ENCODE measurements at regions not wholly inside any gene's neighbourhood (a gene's known extent, or its start where the extent isn't known, plus 50 kb on each side); places are given as distances from the start of the nearest gene placed in this dataset.
"Not testable (repeated sequence)": the region's sequence is repeated elsewhere in the genome, so short reads cannot be mapped to it uniquely, and the experiment has no call there.

- Mint-ChIP-seq H3K27ac (no peak overlapping the region), H3K4me1 (no peaks in the 10 kb centered on the region), H3K27me3 (no peaks in the 10 kb centered on the region), H3K4me3 (no peak overlapping the region), H3K36me3 (peaks cover 0 to 3% (median 0%) of the 10 kb centered on the region in 3 donors), H3K9me3 (peaks cover 0 to 25% (median 8%) of the 10 kb centered on the region in 9 donors)
- ATAC-seq (no peak), DNase-seq (no peak)
- POLR2A ChIA-PET = no interaction called here
These were observed 102.4 kb upstream of the CDH9 start for GRCh38 chr5:27140831-27141230.

- DNase-seq (no peak), ATAC-seq (no peak)
- Mint-ChIP-seq H3K27me3 (no peaks in the 10 kb centered on the region), H3K4me3 (no peak overlapping the region), H3K36me3 (no peaks in the 10 kb centered on the region), H3K27ac (no peak overlapping the region), H3K9me3 (peaks cover 3 to 15% (median 10%) of the 10 kb centered on the region in 9 donors), H3K4me1 (no peaks in the 10 kb centered on the region)
- POLR2A ChIA-PET = no interaction called here
These were observed 92.2 kb upstream of the CDH9 start for GRCh38 chr5:27130587-27130986.

DNA sequence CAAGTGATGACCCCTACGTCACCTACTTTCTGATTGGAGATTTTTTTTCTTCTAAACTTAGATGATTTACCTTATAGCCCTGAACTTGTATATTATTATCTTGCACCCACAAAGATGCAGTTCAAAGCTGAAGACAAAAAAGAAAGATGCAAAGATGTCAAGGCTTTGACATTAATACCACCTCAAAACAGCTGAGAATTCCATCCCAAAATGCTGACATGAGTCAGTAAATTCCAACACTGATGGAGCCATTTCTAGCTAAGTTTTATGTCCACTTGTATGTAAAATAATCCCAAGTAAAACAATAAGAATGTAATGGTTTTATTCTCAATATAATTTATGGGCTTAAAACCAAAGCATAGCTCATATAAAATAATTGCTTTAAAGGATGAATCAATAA is 91.5 kb upstream of the CDH9 start:
- H3K4me3 Mint-ChIP-seq = no peak overlapping the region
- ATAC-seq = no peak
- H3K4me1 Mint-ChIP-seq = no peaks in the 10 kb centered on the region
- POLR2A ChIA-PET = no interaction called here
- DNase-seq = no peak
- peaks cover 2 to 14% (median 5%) of the 10 kb centered on the region in 9 donors for H3K9me3 Mint-ChIP-seq
- no peak overlapping the region for H3K27ac Mint-ChIP-seq
- no peaks in the 10 kb centered on the region for H3K27me3 Mint-ChIP-seq
- no peaks in the 10 kb centered on the region for H3K36me3 Mint-ChIP-seq

GRCh38 chr5:27125856-27126255 is 87.5 kb upstream of the CDH9 start:
- Mint-ChIP-seq H3K27me3 (no peaks in the 10 kb centered on the region), H3K27ac (no peak overlapping the region), H3K4me3 (no peak overlapping the region), H3K36me3 (peaks cover 0 to 2% (median 0%) of the 10 kb centered on the region in 3 donors), H3K9me3 (peaks cover 0 to 11% (median 3%) of the 10 kb centered on the region in 9 donors), H3K4me1 (no peaks in the 10 kb centered on the region)
- ATAC-seq (no peak), DNase-seq (no peak)
- POLR2A ChIA-PET = no interaction called here

DNA sequence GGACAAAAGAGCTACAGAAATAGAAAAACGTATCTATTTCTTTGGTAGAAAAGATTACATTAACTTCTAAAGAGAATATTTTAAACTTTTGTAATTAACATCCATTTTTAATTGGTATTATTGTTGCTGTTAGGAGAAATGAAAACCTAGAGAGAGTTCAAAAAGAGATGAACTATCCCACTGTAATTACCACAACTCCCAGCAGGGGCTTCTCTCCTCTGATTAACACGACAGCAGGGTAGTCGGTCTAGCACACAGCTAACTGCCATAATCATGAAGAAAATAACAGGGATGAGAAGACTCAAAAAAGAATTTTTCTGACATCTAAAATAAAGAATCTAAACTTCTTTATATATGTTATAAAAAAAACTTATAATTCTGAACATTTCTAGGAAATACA is 86.2 kb upstream of the CDH9 start:
- DNase-seq = no peak
- POLR2A ChIA-PET = no interaction called here
- H3K4me3 Mint-ChIP-seq = no peak overlapping the region
- no peak overlapping the region for H3K27ac Mint-ChIP-seq
- no peaks in the 10 kb centered on the region for H3K27me3 Mint-ChIP-seq
- no peak for ATAC-seq
- H3K36me3 Mint-ChIP-seq = peaks cover 0 to 6% (median 0%) of the 10 kb centered on the region in 3 donors
- no peaks in the 10 kb centered on the region for H3K4me1 Mint-ChIP-seq
- H3K9me3 Mint-ChIP-seq = peaks cover 0 to 11% (median 7%) of the 10 kb centered on the region in 9 donors

GRCh38 chr5:27119736-27120321 is 81.4 kb upstream of the CDH9 start:
- POLR2A ChIA-PET, H3K27me3 Mint-ChIP-seq: not testable (repeated sequence)

DNA sequence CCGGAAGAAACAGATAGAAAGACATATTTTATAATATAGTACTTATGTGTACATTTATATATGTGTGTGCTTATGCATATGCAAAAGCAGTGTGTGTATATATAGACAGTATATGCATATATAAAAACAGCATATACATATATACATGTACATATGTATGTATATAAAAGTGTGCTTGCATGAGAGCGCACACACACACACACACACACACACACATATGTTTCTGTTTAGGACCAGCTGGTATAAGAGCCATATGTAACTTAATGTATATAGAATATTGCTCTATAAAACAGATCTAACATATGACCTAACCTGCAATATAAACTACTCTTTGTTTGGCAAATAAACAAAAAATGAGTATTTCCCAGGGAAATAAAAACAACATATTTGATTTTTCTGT is 65.1 kb upstream of the CDH9 start:
- Mint-ChIP-seq H3K27ac (no peak overlapping the region), H3K4me1 (no peaks in the 10 kb centered on the region), H3K36me3 (no peaks in the 10 kb centered on the region), H3K27me3 (no peaks in the 10 kb centered on the region), H3K9me3 (peaks cover 0 to 9% (median 0%) of the 10 kb centered on the region in 9 donors), H3K4me3 (no peak overlapping the region)
- no peak for DNase-seq
- ATAC-seq = no peak
- POLR2A ChIA-PET = no interaction called here

More at GRCh38 chr5:27119736-27120321, 81.4 kb upstream of the CDH9 start:
- DNase-seq, H3K27ac Mint-ChIP-seq, H3K4me1 Mint-ChIP-seq, H3K4me3 Mint-ChIP-seq, ATAC-seq: not testable (repeated sequence)
- Mint-ChIP-seq H3K9me3 (peaks cover 0 to 22% (median 13%) of the 10 kb centered on the region in 9 donors), H3K36me3 (peaks cover 0 to 15% (median 0%) of the 10 kb centered on the region in 3 donors)

DNA sequence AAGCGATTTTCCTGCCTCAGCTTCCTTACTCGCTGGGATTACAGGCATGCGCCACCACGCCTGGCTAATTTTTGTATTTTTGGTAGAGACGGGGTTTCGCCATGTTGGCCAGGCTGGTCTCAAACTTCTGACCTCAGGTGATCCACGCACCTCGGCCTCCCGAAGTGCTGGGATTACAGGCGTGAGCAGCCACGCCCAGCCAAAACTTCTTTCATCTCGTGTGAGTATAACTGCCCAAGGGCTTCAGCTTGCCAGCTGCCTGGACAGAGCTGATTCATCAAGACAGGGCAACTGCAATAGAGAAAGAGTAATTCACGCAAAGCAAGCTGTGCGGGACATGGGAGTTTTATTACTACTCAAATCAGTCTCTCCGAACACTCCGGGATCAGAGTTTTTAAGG is 57.4 kb upstream of the CDH9 start:
- H3K4me1 Mint-ChIP-seq, H3K4me3 Mint-ChIP-seq, ATAC-seq, H3K36me3 Mint-ChIP-seq, DNase-seq, POLR2A ChIA-PET, H3K9me3 Mint-ChIP-seq, H3K27me3 Mint-ChIP-seq, H3K27ac Mint-ChIP-seq: not testable (repeated sequence)

DNA sequence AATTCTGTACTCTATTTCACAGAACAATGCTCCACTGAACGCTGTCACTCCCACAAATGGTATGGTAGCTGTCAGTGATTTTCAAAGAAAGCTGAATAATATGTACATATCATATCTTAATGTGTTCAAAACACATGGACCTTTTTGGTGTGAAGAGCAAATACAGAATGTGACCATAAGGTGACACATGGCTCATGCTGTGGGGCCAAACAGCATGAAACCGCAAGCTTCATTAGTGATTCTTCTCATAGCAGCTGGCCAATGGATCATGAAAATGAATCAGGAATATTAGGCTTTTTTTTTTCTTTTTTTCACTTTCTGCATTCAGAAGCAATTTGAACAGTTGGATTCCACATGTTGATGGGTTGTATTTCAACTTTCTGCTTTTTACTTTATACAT is 54.9 kb upstream of the CDH9 start:
- H3K4me3 Mint-ChIP-seq = no peak overlapping the region
- no peaks in the 10 kb centered on the region for H3K4me1 Mint-ChIP-seq
- H3K27ac Mint-ChIP-seq = no peak overlapping the region
- peaks cover 0 to 8% (median 4%) of the 10 kb centered on the region in 9 donors for H3K9me3 Mint-ChIP-seq
- ATAC-seq (no peak), DNase-seq (no peak)
- POLR2A ChIA-PET = no interaction called here
- no peaks in the 10 kb centered on the region for H3K36me3 Mint-ChIP-seq
- no peaks in the 10 kb centered on the region for H3K27me3 Mint-ChIP-seq

- H3K27me3 Mint-ChIP-seq = no peaks in the 10 kb centered on the region
- H3K36me3 Mint-ChIP-seq = no peaks in the 10 kb centered on the region
- POLR2A ChIA-PET = no interaction called here
- H3K4me1 Mint-ChIP-seq = no peaks in the 10 kb centered on the region
- no peak overlapping the region for H3K4me3 Mint-ChIP-seq
- H3K27ac Mint-ChIP-seq = no peak overlapping the region
- no peak for DNase-seq
- no peak for ATAC-seq
- H3K9me3 Mint-ChIP-seq = peaks cover 0 to 9% (median 4%) of the 10 kb centered on the region in 9 donors
These were observed 53.5 kb upstream of the CDH9 start for GRCh38 chr5:27091858-27092257.

DNA sequence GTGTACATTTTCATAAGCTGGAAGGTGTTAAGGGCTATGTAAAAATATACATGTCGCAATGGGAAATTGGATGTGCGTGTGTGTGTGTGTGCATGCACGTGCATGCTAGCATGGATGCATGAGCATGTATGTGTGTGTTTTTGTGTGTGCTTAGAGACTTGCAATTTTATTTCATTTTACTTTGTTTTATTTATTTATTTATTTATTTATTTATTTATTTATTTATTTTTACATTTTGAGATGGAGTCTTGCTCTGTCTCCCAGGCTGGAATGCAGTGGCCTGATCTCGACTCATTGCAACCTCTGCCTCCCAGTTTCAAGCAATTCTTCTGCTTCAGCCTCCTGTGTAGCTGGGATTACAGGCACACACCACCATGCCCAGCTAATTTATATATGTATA is 50.4 kb upstream of the CDH9 start:
- H3K9me3 Mint-ChIP-seq = peaks cover 0 to 17% (median 3%) of the 10 kb centered on the region in 9 donors
- H3K36me3 Mint-ChIP-seq, H3K4me3 Mint-ChIP-seq, ATAC-seq, H3K27me3 Mint-ChIP-seq, H3K4me1 Mint-ChIP-seq, H3K27ac Mint-ChIP-seq, DNase-seq, POLR2A ChIA-PET: not testable (repeated sequence)

All from naive thymus-derived CD8-positive, alpha-beta T cell (primary cell).